Lung (tissue), 11 donors: ENCODE measurements at regions not wholly inside any gene's neighbourhood (a gene's known extent, or its start where the extent isn't known, plus 50 kb on each side); places are given as distances from the start of the nearest gene placed in this dataset.

ENCODE experiments used
- ATAC-seq: fragments of 200-7000 bp; cut with Tn5 transposase; one replicate; pipeline ENCODE4 v1.9.1; 2020; ENCODE audit warnings: moderate number of reproducible peaks; ENCODE audit not compliant: insufficient read depth, low FRiP score
- DNase-seq, 3 donors: peaks; one replicate each; pipeline ENCODE4 v3.0.0-alpha.2; 2013 to 2017
- H3K27ac ChIP-seq, 2 donors: one replicate each; pipeline ENCODE4 v1.5.1; 2013; ENCODE audit warnings: mild to moderate bottlenecking in 2 of 2, moderate library complexity in 2 of 2, control low read depth in 1 of 2, inconsistent platforms in 1 of 2, low read depth in 1 of 2, low read length in 1 of 2
- H3K27me3 ChIP-seq, 3 donors: one replicate each; pipeline ENCODE4 v1.5.1; 2013; ENCODE audit warnings: low read length in 2 of 3; ENCODE audit not compliant: control insufficient read depth in 3 of 3, insufficient read depth in 3 of 3
- H3K36me3 ChIP-seq, 4 donors: one replicate each; pipeline ENCODE4 v1.5.1; 2013; ENCODE audit warnings: low read length in 4 of 4, mild to moderate bottlenecking in 1 of 4, moderate library complexity in 1 of 4; ENCODE audit not compliant: control insufficient read depth in 4 of 4, insufficient read depth in 4 of 4
- H3K4me1 ChIP-seq, 5 donors: one replicate each; pipeline ENCODE4 v1.5.1; 2013; ENCODE audit warnings: low read length in 5 of 5, mild to moderate bottlenecking in 2 of 5, moderate library complexity in 1 of 5; ENCODE audit not compliant: control insufficient read depth in 5 of 5, insufficient read depth in 5 of 5
- H3K4me3 ChIP-seq: one replicate; pipeline ENCODE4 v1.5.1; 2013; ENCODE audit warnings: mild to moderate bottlenecking, control low read depth, moderate library complexity
- H3K9ac ChIP-seq, 2 donors: one replicate each; pipeline ENCODE4 v1.5.1; 2013; ENCODE audit warnings: low read length in 2 of 2, control low read depth in 1 of 2; ENCODE audit not compliant: insufficient read depth in 1 of 2
- H3K9me3 ChIP-seq, 4 donors: one replicate each; pipeline ENCODE4 v1.5.1; 2013; ENCODE audit warnings: low read length in 3 of 4, mild to moderate bottlenecking in 1 of 4, moderate library complexity in 1 of 4; ENCODE audit not compliant: control insufficient read depth in 4 of 4, insufficient read depth in 3 of 4
- WGBS, 2 donors: extraction: QIAGEN DNeasy Blood & Tissue Kit; methylation state at CpG; one replicate each; pipeline ENCODE4 v1.1.7; 2013; 5-methylcytosine and 5-hydroxymethylcytosine counted together
- TF ChIP-seq, protein P1 (sequence below): IDR thresholded peaks from 2 replicates; pipeline ENCODE4 v1.5.1; 2012; ENCODE audit warnings: mild to moderate bottlenecking; ENCODE audit errors: control extremely low read depth, extremely low read depth
- donor health status: control.
- donor health status: control.
- donor health status: Bipolar disorder and iron deficiency.
- donor health status: healthy.
- donor health status: DM: yes; HTN: yes; CAD: no.

DNA sequence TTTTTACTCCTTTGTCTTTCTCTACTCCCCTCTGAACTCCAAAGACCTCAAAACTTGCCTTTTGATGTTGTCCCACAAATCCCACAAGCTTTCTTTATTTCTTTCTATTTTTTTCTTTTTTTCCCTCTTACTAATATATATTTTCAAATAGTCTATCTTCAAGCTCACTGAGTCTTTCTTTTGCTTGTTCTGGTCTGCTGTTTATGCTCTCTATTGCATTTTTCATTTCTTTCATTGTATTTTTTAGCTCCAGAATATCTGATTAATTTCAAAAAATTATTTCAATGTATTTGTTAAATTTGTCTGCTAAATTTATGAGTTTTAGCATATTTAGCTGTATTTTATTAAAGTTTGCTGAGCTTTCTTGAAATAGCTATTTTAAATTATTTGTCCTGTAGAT lies 223.3 kb upstream of the IRX1 start:
- H3K9ac ChIP-seq: no peak overlapping the region
- no peaks in the 10 kb centered on the region for H3K27me3 ChIP-seq
- DNase-seq: no peak
- H3K36me3 ChIP-seq: no peaks in the 10 kb centered on the region
- no peak overlapping the region for H3K4me3 ChIP-seq
- H3K4me1 ChIP-seq: no peaks in the 10 kb centered on the region
- peaks cover 0 to 18% (median 9%) of the 10 kb centered on the region in 4 donors for H3K9me3 ChIP-seq
- TF ChIP-seq, protein P1, sequence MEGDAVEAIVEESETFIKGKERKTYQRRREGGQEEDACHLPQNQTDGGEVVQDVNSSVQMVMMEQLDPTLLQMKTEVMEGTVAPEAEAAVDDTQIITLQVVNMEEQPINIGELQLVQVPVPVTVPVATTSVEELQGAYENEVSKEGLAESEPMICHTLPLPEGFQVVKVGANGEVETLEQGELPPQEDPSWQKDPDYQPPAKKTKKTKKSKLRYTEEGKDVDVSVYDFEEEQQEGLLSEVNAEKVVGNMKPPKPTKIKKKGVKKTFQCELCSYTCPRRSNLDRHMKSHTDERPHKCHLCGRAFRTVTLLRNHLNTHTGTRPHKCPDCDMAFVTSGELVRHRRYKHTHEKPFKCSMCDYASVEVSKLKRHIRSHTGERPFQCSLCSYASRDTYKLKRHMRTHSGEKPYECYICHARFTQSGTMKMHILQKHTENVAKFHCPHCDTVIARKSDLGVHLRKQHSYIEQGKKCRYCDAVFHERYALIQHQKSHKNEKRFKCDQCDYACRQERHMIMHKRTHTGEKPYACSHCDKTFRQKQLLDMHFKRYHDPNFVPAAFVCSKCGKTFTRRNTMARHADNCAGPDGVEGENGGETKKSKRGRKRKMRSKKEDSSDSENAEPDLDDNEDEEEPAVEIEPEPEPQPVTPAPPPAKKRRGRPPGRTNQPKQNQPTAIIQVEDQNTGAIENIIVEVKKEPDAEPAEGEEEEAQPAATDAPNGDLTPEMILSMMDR: no peak
- no peak overlapping the region for H3K27ac ChIP-seq
- no peak for ATAC-seq

DNA sequence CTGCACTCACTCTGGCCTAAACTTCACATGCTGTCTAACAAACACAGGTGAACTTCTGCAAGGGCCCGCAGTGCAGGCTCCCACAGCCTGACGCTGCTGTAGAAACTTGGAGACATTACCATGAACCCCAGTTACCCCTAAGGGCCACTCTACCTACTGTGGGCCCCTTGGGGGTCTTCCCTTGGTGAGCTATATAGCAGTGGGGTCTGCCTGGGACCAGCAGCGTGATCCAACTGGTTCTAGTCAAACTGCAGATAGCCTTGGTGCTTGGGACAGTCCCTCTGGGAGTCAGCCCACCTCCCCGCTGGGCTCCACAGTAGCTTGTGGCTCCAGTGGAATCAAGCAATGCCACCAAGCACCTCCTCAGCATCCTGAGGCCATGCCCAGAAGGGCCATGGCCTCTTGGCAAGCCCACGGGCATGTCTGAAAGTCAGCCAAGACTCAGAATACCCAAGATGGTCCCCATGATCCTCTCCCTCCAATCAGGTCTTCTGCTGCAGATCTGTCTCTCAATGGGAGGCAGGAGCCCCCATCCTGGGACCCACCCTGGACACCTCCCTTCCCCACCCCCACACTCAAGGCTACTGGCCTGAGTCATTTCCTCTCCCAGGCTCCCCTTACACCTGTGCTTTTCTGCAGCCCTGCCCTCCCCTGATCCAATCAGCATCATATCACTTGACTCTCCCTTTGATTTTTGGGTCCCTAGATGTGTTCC lies 230.0 kb upstream of the IRX1 start:
- Histone ChIP-seq H3K4me1 (no peaks in the 10 kb centered on the region), H3K4me3 (no peak overlapping the region), H3K9ac (no peak overlapping the region), H3K27ac (no peak overlapping the region), H3K27me3 (no peaks in the 10 kb centered on the region), H3K9me3 (peaks cover 0 to 10% (median under 1%) of the 10 kb centered on the region in 4 donors), H3K36me3 (no peaks in the 10 kb centered on the region)
- TF ChIP-seq, protein P1: no peak
- WGBS, 2 donors: 89 to 93% methylated on average over 5 of the region's 5 CpGs
- no peak for ATAC-seq
- no peak for DNase-seq

DNA sequence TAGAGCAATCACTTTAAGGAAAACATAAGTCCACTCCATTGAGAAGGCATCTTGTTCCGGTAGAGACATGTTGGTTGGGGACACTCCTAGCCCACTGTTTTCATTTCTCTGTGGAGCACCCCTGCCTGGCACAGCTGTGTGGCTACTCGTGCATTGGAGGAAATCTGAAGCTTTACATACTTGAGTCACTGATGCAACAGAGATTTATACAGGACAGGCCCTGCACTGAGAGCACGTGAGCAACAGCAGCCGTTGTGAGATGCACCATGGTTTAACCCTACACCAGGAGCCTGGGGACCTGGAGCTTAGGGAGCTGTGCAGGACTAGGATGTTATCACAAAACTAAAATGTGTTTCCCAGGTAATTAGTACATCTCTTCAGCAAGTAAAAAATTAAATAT lies 230.7 kb upstream of the IRX1 start:
- Histone ChIP-seq H3K9ac (no peak overlapping the region), H3K36me3 (no peaks in the 10 kb centered on the region), H3K27ac (no peak overlapping the region), H3K4me3 (no peak overlapping the region), H3K27me3 (peaks cover 0 to 2% (median 0%) of the 10 kb centered on the region in 3 donors), H3K9me3 (peaks cover 0 to 8% (median 2%) of the 10 kb centered on the region in 4 donors), H3K4me1 (no peaks in the 10 kb centered on the region)
- TF ChIP-seq, protein P1: no peak
- whole genome bisulfite sequencing, 2 donors: 71 to 82% methylated on average over 4 of the region's 4 CpGs
- ATAC-seq (no peak), DNase-seq (no peak)

DNA sequence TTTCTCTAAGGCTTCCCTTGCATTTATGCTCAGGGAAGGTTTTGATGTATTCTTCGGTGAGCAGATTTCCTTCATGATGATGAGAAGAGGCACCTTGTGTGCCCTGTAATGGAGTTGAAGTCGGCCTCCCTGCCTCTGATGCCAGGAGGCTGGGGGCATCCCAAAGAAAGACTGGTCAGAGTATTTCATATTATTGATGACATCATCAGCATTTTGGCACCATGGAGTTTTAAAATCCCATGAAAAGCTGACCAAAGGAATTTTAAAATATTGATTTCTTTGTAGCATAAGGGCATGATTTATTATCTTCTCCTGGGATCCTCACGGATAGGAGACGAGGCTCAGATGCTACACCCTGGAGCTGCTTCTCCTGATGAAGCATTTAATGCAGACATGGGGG lies 231.2 kb upstream of the IRX1 start:
- DNase-seq (no peak), ATAC-seq (no peak)
- H3K27me3 ChIP-seq: peaks cover 0 to 2% (median 0%) of the 10 kb centered on the region in 3 donors
- H3K9me3 ChIP-seq: peaks cover 0 to 8% (median 2%) of the 10 kb centered on the region in 4 donors
- H3K9ac ChIP-seq: no peak overlapping the region
- H3K27ac ChIP-seq: no peak overlapping the region
- TF ChIP-seq, protein P1: no peak
- H3K36me3 ChIP-seq: no peaks in the 10 kb centered on the region
- H3K4me1 ChIP-seq: no peaks in the 10 kb centered on the region
- WGBS, 2 donors: 86 to 88% methylated on average over 4 of the region's 4 CpGs
- no peak overlapping the region for H3K4me3 ChIP-seq
